ENCODE measurements at regions not wholly inside any gene's neighbourhood (a gene's known extent, or its start where the extent isn't known, plus 50 kb on each side); places are given as distances from the start of the nearest gene placed in this dataset.
"Not testable (repeated sequence)": the region's sequence is repeated elsewhere in the genome, so short reads cannot be mapped to it uniquely, and the experiment has no call there.

GRCh38 chr2:66632882-66633281 lies 198.0 kb downstream of the MEIS1 start:
- not testable (repeated sequence) for DNase-seq

GRCh38 chr2:66633631-66634030 lies 198.7 kb downstream of the MEIS1 start:
- DNase-seq = no peak

- DNase-seq = no peak
These were observed 199.9 kb downstream of the MEIS1 start for GRCh38 chr2:66634784-66635183.

GRCh38 chr2:66641685-66642084 lies 206.8 kb downstream of the MEIS1 start:
- DNase-seq = no peak

GRCh38 chr2:66648081-66648480 lies 213.2 kb downstream of the MEIS1 start:
- not testable (repeated sequence) for DNase-seq

GRCh38 chr2:66649006-66649405 lies 214.1 kb downstream of the MEIS1 start:
- no peak for DNase-seq

GRCh38 chr2:66651295-66651694 lies 216.4 kb downstream of the MEIS1 start:
- no peak for DNase-seq

- no peak for DNase-seq
These were observed 225.9 kb downstream of the MEIS1 start for GRCh38 chr2:66660804-66661203.

GRCh38 chr2:66661253-66662173 lies 226.6 kb downstream of the MEIS1 start:
- no peak for DNase-seq

- DNase-seq = no peak
These were observed 230.4 kb downstream of the MEIS1 start for GRCh38 chr2:66665124-66665984.

- no peak for DNase-seq
These were observed 232.4 kb downstream of the MEIS1 start for GRCh38 chr2:66667301-66667700.

GRCh38 chr2:66673286-66673685 lies 238.4 kb downstream of the MEIS1 start:
- no peak for DNase-seq

- DNase-seq = no peak
These were observed 239.2 kb downstream of the MEIS1 start for GRCh38 chr2:66674087-66674486.

GRCh38 chr2:66675591-66675990 lies 240.7 kb downstream of the MEIS1 start:
- DNase-seq = no peak

GRCh38 chr2:66679442-66679841 lies 244.5 kb downstream of the MEIS1 start:
- no peak for DNase-seq

- no peak for DNase-seq
These were observed 247.6 kb downstream of the MEIS1 start for GRCh38 chr2:66682476-66682875.

GRCh38 chr2:66683064-66683463 lies 248.1 kb downstream of the MEIS1 start:
- DNase-seq = no peak

GRCh38 chr2:66683599-66683998 lies 248.7 kb downstream of the MEIS1 start:
- DNase-seq = no peak

- no peak for DNase-seq
These were observed 249.4 kb downstream of the MEIS1 start for GRCh38 chr2:66684289-66684688.

GRCh38 chr2:66686755-66687154 lies 251.8 kb downstream of the MEIS1 start:
- no peak for DNase-seq

- DNase-seq = no peak
These were observed 254.0 kb downstream of the MEIS1 start for GRCh38 chr2:66688951-66689350.

GRCh38 chr2:66689456-66690051 lies 254.6 kb downstream of the MEIS1 start:
- DNase-seq = no peak

All from GF-D8 (cell line).